ENCODE measurements at regions not wholly inside any gene's neighbourhood (a gene's known extent, or its start where the extent isn't known, plus 50 kb on each side); places are given as distances from the start of the nearest gene placed in this dataset.
A peak's percentile ranks its signal among the peaks of the same experiment; 100 is the strongest.

DNA sequence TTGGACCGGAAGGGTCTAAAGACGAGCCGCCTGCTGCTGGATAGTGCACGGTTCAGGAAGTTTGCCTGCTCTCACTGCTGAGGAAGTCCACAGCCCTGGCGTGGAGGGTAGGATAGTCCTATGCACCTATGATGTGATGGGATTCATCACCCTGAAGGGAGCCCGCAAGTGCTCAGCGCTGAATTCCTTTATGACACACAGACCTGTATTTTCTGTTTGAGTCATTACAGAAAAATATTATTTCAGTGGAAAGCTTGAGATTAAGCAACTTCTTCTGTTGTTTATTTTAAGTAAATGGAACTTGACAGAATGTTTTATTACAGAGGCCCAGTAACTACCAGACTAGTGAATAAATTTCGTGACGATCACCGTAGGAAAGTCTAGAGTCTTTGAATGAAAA, 123.2 kb downstream of the TRIML1 start:
- TF ChIP-seq, protein P1, sequence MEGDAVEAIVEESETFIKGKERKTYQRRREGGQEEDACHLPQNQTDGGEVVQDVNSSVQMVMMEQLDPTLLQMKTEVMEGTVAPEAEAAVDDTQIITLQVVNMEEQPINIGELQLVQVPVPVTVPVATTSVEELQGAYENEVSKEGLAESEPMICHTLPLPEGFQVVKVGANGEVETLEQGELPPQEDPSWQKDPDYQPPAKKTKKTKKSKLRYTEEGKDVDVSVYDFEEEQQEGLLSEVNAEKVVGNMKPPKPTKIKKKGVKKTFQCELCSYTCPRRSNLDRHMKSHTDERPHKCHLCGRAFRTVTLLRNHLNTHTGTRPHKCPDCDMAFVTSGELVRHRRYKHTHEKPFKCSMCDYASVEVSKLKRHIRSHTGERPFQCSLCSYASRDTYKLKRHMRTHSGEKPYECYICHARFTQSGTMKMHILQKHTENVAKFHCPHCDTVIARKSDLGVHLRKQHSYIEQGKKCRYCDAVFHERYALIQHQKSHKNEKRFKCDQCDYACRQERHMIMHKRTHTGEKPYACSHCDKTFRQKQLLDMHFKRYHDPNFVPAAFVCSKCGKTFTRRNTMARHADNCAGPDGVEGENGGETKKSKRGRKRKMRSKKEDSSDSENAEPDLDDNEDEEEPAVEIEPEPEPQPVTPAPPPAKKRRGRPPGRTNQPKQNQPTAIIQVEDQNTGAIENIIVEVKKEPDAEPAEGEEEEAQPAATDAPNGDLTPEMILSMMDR (conservative IDR thresholded peaks at IDR 0.05; ENCODE audit: low read depth, low read length) = no peak
- H3K4me3 ChIP-seq (ENCODE audit: low read depth, low read length) = no peak overlapping the region
- peak; percentile 14 for DNase-seq (ENCODE audit: low read depth)

DNA sequence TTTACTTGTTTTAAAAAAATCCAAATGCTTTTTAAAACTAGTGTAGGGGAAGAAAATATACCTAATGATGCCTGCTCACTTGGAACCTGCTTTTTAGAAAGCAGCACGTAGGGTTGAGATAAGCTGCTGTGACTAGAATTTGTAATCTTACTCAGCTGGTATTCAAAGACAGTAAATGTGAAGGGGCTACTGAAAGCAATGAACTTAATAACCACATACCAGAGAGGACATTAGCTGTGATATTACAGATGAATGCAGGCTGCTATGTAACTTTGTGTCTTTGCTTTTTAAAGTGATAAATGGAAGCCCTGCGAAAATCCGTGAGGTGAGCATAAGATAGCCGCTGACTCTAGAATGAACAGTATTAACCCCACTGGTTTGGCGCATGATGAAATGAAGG, 124.1 kb downstream of the TRIML1 start:
- TF ChIP-seq, protein P1 (conservative IDR thresholded peaks at IDR 0.05; ENCODE audit: low read depth, low read length) = no peak
- DNase-seq (ENCODE audit: low read depth) = no peak
- no peak overlapping the region for H3K4me3 ChIP-seq (ENCODE audit: low read depth, low read length)

DNA sequence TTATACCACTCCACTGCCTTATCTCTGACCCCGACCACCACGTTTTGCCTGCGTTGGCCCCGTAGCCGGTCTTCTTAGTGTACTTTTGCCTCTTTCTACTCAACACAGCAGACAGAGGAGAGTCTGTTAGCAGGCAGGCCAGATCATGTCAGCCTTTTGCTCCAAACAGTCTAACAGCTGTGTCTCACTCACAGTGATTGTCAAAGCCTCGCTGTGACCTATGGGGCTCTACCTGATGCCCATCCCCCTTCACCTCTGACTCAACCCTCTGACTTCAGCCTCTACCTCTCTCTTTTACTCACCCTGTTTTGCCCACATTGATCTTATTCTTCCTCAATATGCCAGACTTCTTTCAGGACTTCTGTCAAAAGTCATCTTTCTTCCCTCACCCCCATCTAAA, 127.1 kb downstream of the TRIML1 start:
- TF ChIP-seq, protein P1 (conservative IDR thresholded peaks at IDR 0.05; ENCODE audit: low read depth, low read length) = no peak
- H3K4me3 ChIP-seq (ENCODE audit: low read depth, low read length) = no peak overlapping the region
- DNase-seq (ENCODE audit: low read depth) = no peak

DNA sequence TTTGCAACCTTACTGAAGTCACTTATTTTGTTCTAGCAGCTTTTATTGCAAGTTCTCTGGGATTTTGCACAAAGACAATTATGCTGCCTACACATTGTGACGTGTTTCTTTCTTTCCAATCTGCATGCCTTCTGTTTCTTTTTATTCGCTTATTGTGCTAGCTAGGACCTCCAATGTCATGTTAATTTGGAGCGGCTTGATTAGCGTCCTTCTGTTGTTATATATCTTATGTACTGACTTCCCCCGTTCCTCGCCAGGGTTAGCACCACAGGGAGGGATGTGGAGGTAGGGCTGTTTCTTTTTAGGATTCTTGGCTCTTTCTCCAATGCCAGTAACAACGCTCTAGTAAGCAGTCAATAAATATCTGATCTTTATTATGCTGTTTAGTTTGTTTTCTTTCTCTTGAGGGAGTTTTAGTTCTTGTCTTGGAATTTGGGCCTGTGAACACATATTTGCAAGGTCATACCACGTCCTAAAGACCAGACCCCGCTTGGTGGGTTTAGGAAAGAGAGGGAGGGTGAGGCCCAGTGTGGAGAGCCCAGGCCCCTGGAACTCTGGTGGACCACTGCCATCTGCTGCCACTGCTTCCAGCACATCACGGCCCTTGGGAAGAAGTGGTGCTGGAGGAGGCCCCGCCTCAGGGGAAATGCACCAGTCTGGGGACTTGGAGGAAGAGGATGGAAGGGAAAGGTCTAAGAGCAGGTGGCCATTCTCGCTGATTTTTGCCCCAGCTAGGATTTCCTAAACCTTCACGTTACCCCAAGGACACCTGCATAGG, 129.1 kb downstream of the TRIML1 start:
- TF ChIP-seq, protein P1 (conservative IDR thresholded peaks at IDR 0.05; ENCODE audit: low read depth, low read length) = no peak
- no peak for DNase-seq (ENCODE audit: low read depth)
- no peak overlapping the region for H3K4me3 ChIP-seq (ENCODE audit: low read depth, low read length)

DNA sequence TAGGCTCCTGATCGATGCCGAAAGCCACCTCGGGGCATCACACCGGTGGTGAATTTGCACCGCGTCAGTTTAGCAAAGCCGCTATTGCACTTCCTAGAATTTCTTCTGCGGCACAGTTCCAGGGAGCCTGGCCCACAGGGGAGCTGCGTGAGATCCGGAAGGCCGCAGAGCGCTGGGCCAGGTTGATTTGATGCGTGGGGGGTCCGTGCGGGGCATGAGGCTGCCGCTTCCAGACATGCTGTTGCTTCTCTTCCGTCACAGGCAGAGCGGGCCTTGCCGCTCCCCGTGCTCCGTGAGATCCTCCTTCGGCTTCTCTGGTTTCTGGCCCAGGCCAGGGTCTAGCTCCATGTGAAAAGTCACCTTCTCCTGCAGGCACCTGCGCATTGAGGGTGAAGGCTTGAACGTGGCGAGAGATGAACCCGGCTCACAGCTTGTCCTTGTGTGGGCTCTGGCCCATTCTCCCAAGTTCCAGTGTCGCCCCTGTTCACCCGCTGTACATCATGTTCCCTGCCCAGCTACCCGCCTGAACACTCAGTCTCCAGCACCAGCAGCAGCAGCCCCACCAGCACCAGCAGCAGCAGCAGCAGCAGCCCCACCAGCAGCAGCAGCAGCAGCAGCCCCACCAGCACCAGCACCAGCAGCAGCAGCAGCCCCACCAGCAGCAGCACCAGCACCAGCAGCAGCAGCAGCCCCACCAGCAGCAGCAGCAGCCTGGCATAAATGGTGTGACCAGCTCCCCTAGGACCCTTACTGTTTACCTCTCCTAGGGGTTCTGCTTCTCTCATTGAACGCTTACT, 131.2 kb downstream of the TRIML1 start:
- no peak overlapping the region for H3K4me3 ChIP-seq (ENCODE audit: low read depth, low read length)
- TF ChIP-seq, protein P1 (conservative IDR thresholded peaks at IDR 0.05; ENCODE audit: low read depth, low read length) = no peak
- no peak for DNase-seq (ENCODE audit: low read depth)

DNA sequence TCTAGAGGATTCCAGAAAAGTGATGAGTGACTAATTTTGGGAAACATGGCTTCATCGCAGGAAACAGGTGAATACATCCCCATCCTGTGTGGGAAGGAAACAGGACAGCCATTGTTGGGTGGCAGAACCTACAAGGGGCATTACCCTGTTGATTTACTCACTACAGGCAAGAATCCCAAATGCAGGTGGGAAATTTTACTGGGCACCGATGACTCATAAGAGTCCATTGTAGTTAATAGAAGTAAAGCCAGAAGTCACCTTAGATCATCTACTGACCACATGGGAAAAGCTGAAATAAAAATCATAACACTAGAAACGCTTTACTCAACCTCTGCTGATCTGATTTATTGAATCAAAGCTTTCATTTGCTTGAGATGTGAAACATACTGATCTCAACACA, 136.4 kb downstream of the TRIML1 start:
- TF ChIP-seq, protein P1 (conservative IDR thresholded peaks at IDR 0.05; ENCODE audit: low read depth, low read length) = no peak
- DNase-seq (ENCODE audit: low read depth) = no peak
- no peak overlapping the region for H3K4me3 ChIP-seq (ENCODE audit: low read depth, low read length)
